ENCODE measurements at regions not wholly inside any gene's neighbourhood (a gene's known extent, or its start where the extent isn't known, plus 50 kb on each side); places are given as distances from the start of the nearest gene placed in this dataset.

DNA sequence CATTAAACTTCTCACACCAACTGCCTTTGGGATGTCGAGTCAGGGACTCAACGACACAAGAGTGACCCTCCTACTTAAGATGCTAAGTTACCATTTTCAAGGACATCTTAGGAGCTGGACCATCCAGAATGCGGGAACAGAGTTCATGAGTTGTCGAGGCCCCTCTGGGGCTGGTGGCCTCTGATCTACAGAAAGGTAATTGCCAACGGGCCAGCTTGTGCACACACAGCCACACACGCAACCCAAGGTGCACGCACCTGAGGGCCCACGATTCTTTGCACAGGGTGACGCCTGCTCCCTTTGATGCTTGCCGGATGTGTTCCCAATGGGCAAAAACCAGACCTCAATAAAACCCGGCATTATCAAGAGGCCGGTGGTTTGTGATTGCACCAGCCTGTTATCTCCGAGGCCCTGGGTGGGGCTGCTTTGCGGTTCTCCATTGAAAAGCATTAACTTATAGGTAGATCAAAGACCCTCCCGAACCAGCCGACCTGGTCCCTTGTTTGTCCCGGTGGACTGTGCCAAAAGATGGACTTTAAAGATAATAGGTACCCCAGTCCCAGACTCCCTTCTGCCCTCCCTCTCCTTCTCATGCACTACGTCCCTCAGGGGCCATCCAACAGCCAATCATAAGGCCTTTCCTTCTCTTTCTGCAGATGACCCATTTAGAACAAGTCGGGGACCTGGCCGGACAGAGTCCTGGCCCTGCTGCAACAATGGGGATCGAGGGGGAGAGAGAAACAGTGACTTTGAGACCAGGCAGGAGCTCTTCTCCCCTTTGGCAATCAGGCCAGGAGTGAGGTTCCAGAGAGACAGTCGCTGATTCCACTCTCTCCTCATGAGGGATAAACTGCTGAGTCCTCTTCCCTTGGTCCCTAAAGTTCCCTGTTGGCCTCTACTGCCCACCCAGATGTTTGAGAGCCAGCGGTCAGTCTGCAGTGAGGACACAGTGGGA is 292.5 kb downstream of the SOX9 start:
- Histone ChIP-seq H3K9me3 (ENCODE audit: control insufficient read depth, insufficient read depth, low read length) (no peaks in the 10 kb centered on the region), H3K27me3 (ENCODE audit: control insufficient read depth, insufficient read depth, low read length) (peaks cover 7% of the 10 kb centered on the region; the same call in 1 of the 2 replicates), H3K4me1 (ENCODE audit: control insufficient read depth, insufficient read depth, low read length) (no peaks in the 10 kb centered on the region), H3K4me3 (ENCODE audit: low read length) (no peak overlapping the region), H3K27ac (ENCODE audit: low read length) (no peak overlapping the region), H3K36me3 (ENCODE audit: control insufficient read depth, insufficient read depth, low read length) (no peaks in the 10 kb centered on the region)
- DNase-seq (ENCODE audit: low read depth, low spot score), result no peak
- no CpG with 5 or more reads among the region's 23 CpGs for WGBS (ENCODE audit: insufficient coverage, insufficient read length)

DNA sequence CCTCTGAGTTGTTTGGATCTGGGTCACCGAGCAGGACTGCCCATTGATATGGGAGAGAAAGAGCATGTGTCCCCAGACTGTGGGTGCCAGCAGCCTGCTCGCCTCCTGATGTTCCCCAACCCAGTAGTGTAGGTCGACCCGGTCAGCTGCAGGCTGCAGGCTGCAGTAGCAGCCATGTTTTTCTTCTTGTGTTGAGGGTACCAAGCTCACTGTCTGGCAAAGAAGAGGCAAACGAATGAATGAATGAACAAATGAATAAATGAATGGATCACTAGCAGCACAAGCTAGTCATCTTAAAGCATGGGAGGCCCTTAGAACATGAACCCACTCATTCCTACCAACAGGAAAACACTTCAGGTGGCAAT is 293.2 kb downstream of the SOX9 start:
- Histone ChIP-seq H3K9me3 (ENCODE audit: control insufficient read depth, insufficient read depth, low read length) (no peaks in the 10 kb centered on the region), H3K4me3 (ENCODE audit: low read length) (no peak overlapping the region), H3K36me3 (ENCODE audit: control insufficient read depth, insufficient read depth, low read length) (no peaks in the 10 kb centered on the region), H3K27me3 (ENCODE audit: control insufficient read depth, insufficient read depth, low read length) (peaks cover under 1% of the 10 kb centered on the region; the same call in 1 of the 2 replicates), H3K27ac (ENCODE audit: low read length) (no peak overlapping the region), H3K4me1 (ENCODE audit: control insufficient read depth, insufficient read depth, low read length) (no peaks in the 10 kb centered on the region)
- no CpG with 5 or more reads among the region's 5 CpGs for WGBS (ENCODE audit: insufficient coverage, insufficient read length)
- DNase-seq (ENCODE audit: low read depth, low spot score), result no peak

GRCh38 chr17:72414967-72415853 is 294.4 kb downstream of the SOX9 start:
- H3K27ac ChIP-seq (ENCODE audit: low read length), result no peak overlapping the region
- no peak for DNase-seq (ENCODE audit: low read depth, low spot score)
- H3K36me3 ChIP-seq (ENCODE audit: control insufficient read depth, insufficient read depth, low read length), result no peaks in the 10 kb centered on the region
- no CpG with 5 or more reads among the region's 9 CpGs for WGBS (ENCODE audit: insufficient coverage, insufficient read length)
- no peaks in the 10 kb centered on the region for H3K27me3 ChIP-seq (ENCODE audit: control insufficient read depth, insufficient read depth, low read length)
- no peaks in the 10 kb centered on the region for H3K9me3 ChIP-seq (ENCODE audit: control insufficient read depth, insufficient read depth, low read length)
- H3K4me3 ChIP-seq (ENCODE audit: low read length), result no peak overlapping the region
- no peaks in the 10 kb centered on the region for H3K4me1 ChIP-seq (ENCODE audit: control insufficient read depth, insufficient read depth, low read length)

- Histone ChIP-seq H3K4me1 (ENCODE audit: control insufficient read depth, insufficient read depth, low read length) (no peaks in the 10 kb centered on the region), H3K36me3 (ENCODE audit: control insufficient read depth, insufficient read depth, low read length) (no peaks in the 10 kb centered on the region), H3K27me3 (ENCODE audit: control insufficient read depth, insufficient read depth, low read length) (no peaks in the 10 kb centered on the region), H3K4me3 (ENCODE audit: low read length) (no peak overlapping the region), H3K9me3 (ENCODE audit: control insufficient read depth, insufficient read depth, low read length) (no peaks in the 10 kb centered on the region), H3K27ac (ENCODE audit: low read length) (no peak overlapping the region)
- DNase-seq (ENCODE audit: low read depth, low spot score), result no peak
- no CpG with 5 or more reads among the region's 6 CpGs for WGBS (ENCODE audit: insufficient coverage, insufficient read length)
Observed at GRCh38 chr17:72416054-72416675, 295.3 kb downstream of the SOX9 start.

GRCh38 chr17:72416905-72417304 is 296.1 kb downstream of the SOX9 start:
- no peaks in the 10 kb centered on the region for H3K4me1 ChIP-seq (ENCODE audit: control insufficient read depth, insufficient read depth, low read length)
- no peak for DNase-seq (ENCODE audit: low read depth, low spot score)
- H3K9me3 ChIP-seq (ENCODE audit: control insufficient read depth, insufficient read depth, low read length), result no peaks in the 10 kb centered on the region
- no peak overlapping the region for H3K27ac ChIP-seq (ENCODE audit: low read length)
- H3K36me3 ChIP-seq (ENCODE audit: control insufficient read depth, insufficient read depth, low read length), result no peaks in the 10 kb centered on the region
- no peak overlapping the region for H3K4me3 ChIP-seq (ENCODE audit: low read length)
- H3K27me3 ChIP-seq (ENCODE audit: control insufficient read depth, insufficient read depth, low read length), result no peaks in the 10 kb centered on the region

DNA sequence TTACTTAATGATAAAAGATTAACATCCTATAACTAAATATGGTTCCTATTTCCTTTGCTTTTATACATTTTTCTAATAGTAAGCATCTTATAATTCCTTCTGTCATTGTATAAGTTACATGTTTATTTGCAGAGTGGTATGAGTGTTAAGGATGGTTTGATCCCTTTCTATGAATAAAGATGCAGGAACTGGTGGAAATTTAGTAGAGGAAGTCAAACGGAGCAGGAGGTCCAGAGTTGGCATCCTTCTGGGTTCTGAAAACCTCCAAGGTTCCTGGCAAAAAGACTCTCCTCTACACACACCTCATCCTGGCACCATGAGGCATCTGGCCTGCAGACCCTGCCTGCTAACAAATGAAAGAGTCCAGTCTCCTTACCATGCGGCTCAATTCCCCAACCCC is 296.8 kb downstream of the SOX9 start:
- Histone ChIP-seq H3K36me3 (ENCODE audit: control insufficient read depth, insufficient read depth, low read length) (no peaks in the 10 kb centered on the region), H3K9me3 (ENCODE audit: control insufficient read depth, insufficient read depth, low read length) (no peaks in the 10 kb centered on the region), H3K4me3 (ENCODE audit: low read length) (no peak overlapping the region), H3K4me1 (ENCODE audit: control insufficient read depth, insufficient read depth, low read length) (no peaks in the 10 kb centered on the region), H3K27me3 (ENCODE audit: control insufficient read depth, insufficient read depth, low read length) (no peaks in the 10 kb centered on the region), H3K27ac (ENCODE audit: low read length) (no peak overlapping the region)
- no CpG with 5 or more reads among the region's 2 CpGs for WGBS (ENCODE audit: insufficient coverage, insufficient read length)
- no peak for DNase-seq (ENCODE audit: low read depth, low spot score)

DNA sequence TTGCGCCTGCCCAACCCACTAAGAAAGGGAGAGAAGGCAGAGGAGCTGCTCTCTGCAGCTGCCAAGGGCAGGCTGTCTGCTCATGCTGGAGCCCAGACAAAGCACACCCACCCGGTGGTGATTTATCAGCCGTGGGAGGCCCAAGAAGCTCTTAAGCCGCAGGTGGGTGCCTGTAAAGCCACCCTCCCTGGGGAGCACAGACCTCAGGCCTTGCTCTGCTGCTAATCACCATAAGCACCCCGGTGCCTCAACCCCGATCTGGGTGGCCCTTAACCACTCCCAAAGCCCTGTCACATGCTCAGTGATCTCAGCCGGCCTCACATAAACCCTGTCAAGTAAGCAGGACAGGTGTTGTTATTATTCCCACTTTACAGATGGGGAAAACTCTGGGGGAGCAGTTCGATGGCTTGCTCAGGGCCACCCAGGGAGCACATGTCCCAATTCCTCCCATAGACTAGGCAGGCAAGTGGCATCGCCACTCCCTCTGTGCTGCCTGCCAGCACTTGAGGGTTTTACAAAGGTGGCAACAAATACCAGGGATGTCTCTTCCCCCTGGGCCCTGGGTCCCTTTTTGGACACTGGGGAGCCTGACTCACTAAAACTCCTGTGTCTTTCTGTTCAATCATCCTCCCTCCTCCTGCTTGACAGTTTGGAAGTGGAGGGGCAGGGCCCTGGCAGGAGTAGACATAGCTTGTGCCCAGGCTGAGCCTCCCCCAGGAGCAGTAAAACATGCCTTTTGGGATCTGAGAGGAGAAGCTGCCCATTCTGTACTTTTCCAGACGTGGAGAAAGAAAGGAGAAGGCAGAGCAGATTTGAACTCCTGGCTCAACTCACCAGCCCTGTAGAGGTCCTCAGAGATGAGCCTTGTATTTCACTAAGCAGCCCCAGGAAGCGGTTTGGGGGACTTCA is 299.3 kb downstream of the SOX9 start:
- WGBS (ENCODE audit: insufficient coverage, insufficient read length), result no CpG with 5 or more reads among the region's 11 CpGs
- H3K27ac ChIP-seq (ENCODE audit: low read length), result no peak overlapping the region
- H3K4me3 ChIP-seq (ENCODE audit: low read length), result no peak overlapping the region
- H3K9me3 ChIP-seq (ENCODE audit: control insufficient read depth, insufficient read depth, low read length), result no peaks in the 10 kb centered on the region
- H3K36me3 ChIP-seq (ENCODE audit: control insufficient read depth, insufficient read depth, low read length), result no peaks in the 10 kb centered on the region
- DNase-seq (ENCODE audit: low read depth, low spot score), result no peak
- no peaks in the 10 kb centered on the region for H3K4me1 ChIP-seq (ENCODE audit: control insufficient read depth, insufficient read depth, low read length)
- no peaks in the 10 kb centered on the region for H3K27me3 ChIP-seq (ENCODE audit: control insufficient read depth, insufficient read depth, low read length)

DNA sequence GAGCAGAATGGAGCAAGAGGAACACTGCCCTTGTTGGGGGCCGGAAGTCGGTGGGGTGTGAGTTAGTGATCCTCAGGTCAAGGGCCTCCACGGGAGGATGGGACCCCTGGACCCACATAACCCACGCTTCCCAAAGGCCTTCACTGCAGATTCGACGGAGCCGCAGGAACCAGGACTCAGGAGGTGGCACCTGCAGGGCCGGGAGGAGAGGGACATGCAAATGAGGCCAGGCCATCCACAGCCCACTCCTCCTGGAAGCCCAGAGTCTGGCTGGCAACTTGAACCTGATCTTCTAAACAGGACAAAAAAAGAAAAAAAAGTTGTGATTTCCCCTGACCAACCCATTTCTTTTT is 299.9 kb downstream of the SOX9 start:
- no peaks in the 10 kb centered on the region for H3K9me3 ChIP-seq (ENCODE audit: control insufficient read depth, insufficient read depth, low read length)
- H3K27ac ChIP-seq (ENCODE audit: low read length), result no peak overlapping the region
- H3K4me3 ChIP-seq (ENCODE audit: low read length), result no peak overlapping the region
- no peaks in the 10 kb centered on the region for H3K36me3 ChIP-seq (ENCODE audit: control insufficient read depth, insufficient read depth, low read length)
- no peaks in the 10 kb centered on the region for H3K27me3 ChIP-seq (ENCODE audit: control insufficient read depth, insufficient read depth, low read length)
- no peaks in the 10 kb centered on the region for H3K4me1 ChIP-seq (ENCODE audit: control insufficient read depth, insufficient read depth, low read length)
- DNase-seq (ENCODE audit: low read depth, low spot score), result no peak
- no CpG with 5 or more reads among the region's 8 CpGs for WGBS (ENCODE audit: insufficient coverage, insufficient read length)

GRCh38 chr17:72421128-72422092 is 300.6 kb downstream of the SOX9 start:
- H3K9me3 ChIP-seq (ENCODE audit: control insufficient read depth, insufficient read depth, low read length), result no peaks in the 10 kb centered on the region
- no peaks in the 10 kb centered on the region for H3K36me3 ChIP-seq (ENCODE audit: control insufficient read depth, insufficient read depth, low read length)
- no peak overlapping the region for H3K4me3 ChIP-seq (ENCODE audit: low read length)
- no peaks in the 10 kb centered on the region for H3K27me3 ChIP-seq (ENCODE audit: control insufficient read depth, insufficient read depth, low read length)
- no peak overlapping the region for H3K27ac ChIP-seq (ENCODE audit: low read length)
- WGBS (ENCODE audit: insufficient coverage, insufficient read length), result no CpG with 5 or more reads among the region's 11 CpGs
- no peak for DNase-seq (ENCODE audit: low read depth, low spot score)
- H3K4me1 ChIP-seq (ENCODE audit: control insufficient read depth, insufficient read depth, low read length), result no peaks in the 10 kb centered on the region

All from iPS DF 6.9 (cell line).